HL-60 (cell line): ENCODE measurements at regions not wholly inside any gene's neighbourhood (a gene's known extent, or its start where the extent isn't known, plus 50 kb on each side); places are given as distances from the start of the nearest gene placed in this dataset.

ENCODE experiments used
- CTCF ChIP-seq: IDR thresholded peaks from one replicate; pipeline ENCODE4 v1.5.1; 2011; ENCODE audit warnings: low read length, control low read depth, inconsistent platforms; ENCODE audit not compliant: insufficient read depth
- REST ChIP-seq: IDR thresholded peaks from 2 replicates; pipeline ENCODE4 v1.6.1; 2012; ENCODE audit warnings: low read depth; ENCODE audit not compliant: insufficient replicate concordance

- TF ChIP-seq CTCF (no peak), REST (no peak)
Observed at GRCh38 chr1:204742676-204743251, 57.2 kb upstream of the LRRN2 start.
